ENCODE measurements at regions not wholly inside any gene's neighbourhood (a gene's known extent, or its start where the extent isn't known, plus 50 kb on each side); places are given as distances from the start of the nearest gene placed in this dataset.

DNA sequence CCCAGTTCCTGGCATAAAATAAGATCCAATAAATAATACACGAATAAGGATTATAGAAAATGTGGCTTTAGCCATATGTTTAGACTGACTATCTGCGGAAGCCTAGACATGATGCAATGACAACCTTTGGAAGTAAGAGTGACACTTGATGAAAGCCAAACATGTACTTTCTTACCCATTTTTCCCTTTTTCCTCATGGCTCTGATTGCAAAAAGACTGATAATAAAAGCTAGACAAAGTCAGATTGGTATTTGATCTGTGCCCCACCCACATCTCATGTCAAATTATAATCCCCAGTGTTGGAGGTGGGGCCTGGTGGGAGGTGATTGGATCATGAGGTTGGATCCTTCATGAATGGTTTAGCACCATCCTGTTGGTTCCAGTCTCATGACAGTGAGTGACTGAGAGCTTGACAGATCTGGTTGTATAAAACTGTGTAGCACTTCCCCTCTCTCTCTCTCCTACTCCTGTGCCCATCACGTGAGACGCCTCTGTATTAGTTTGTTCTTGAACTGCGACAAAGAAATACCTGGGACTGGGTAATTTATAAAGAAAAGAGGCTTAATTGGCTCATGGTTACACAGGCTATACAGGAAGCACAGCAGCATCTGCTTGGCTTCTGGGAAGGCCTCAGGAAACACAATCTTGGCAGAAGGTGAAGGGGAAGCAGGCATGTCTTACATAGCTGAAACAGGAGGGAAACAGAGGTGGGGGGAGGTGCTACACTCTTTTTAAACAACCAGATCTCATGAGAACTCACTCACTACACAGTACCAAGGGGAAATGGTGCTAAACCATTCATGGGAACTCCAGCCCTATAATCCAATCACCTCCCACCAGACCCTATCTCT, 243.4 kb upstream of the PIK3R1 start:
- Mint-ChIP-seq H3K4me3 (no peak overlapping the region), H3K9me3 (no peaks in the 10 kb centered on the region), H3K27ac (no peak overlapping the region), H3K36me3 (ENCODE audit: low read depth) (no peaks in the 10 kb centered on the region), H3K27me3 (no peaks in the 10 kb centered on the region), H3K4me1 (no peaks in the 10 kb centered on the region)
- CTCF ChIA-PET = no interaction called here
- DNase-seq = no peak
- POLR2A ChIA-PET = no interaction called here

- DNase-seq = no peak
- H3K4me1 Mint-ChIP-seq = no peaks in the 10 kb centered on the region
- no peaks in the 10 kb centered on the region for H3K9me3 Mint-ChIP-seq
- no peak overlapping the region for H3K4me3 Mint-ChIP-seq
- no peaks in the 10 kb centered on the region for H3K27me3 Mint-ChIP-seq
- POLR2A ChIA-PET = no interaction called here
- H3K27ac Mint-ChIP-seq = no peak overlapping the region
- CTCF ChIA-PET = no interaction called here
- no peaks in the 10 kb centered on the region for H3K36me3 Mint-ChIP-seq (ENCODE audit: low read depth)
Observed at GRCh38 chr5:67971223-67971830, 244.2 kb upstream of the PIK3R1 start.

GRCh38 chr5:67969631-67970030, 245.9 kb upstream of the PIK3R1 start:
- no peak overlapping the region for H3K27ac Mint-ChIP-seq
- no peaks in the 10 kb centered on the region for H3K9me3 Mint-ChIP-seq
- no peaks in the 10 kb centered on the region for H3K27me3 Mint-ChIP-seq
- H3K36me3 Mint-ChIP-seq (ENCODE audit: low read depth) = no peaks in the 10 kb centered on the region
- CTCF ChIA-PET = no interaction called here
- POLR2A ChIA-PET = no interaction called here
- H3K4me3 Mint-ChIP-seq = no peak overlapping the region
- no peak for DNase-seq
- H3K4me1 Mint-ChIP-seq = no peaks in the 10 kb centered on the region

DNA sequence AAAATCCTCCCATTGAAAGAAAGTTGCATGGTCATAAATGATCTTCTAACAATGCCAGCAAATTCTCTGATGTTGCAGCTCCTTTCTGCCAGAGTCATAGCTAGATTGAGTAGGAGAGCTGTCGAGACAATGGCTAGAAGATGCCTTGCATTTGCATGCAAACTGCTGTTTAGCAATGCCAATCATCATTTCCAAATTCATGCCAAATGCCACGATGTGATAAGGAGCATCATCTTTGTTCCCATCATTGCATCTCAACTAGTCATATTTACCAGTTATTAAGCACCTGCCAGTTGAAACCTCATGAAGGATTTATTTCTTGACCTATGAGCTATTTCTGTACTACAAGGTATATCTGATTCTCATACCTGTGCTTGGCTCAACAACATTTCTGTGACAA, 246.4 kb upstream of the PIK3R1 start:
- CTCF ChIA-PET = no interaction called here
- POLR2A ChIA-PET = no interaction called here
- H3K9me3 Mint-ChIP-seq = no peaks in the 10 kb centered on the region

GRCh38 chr5:67966712-67967111, 248.8 kb upstream of the PIK3R1 start:
- no peaks in the 10 kb centered on the region for H3K4me1 Mint-ChIP-seq
- no peaks in the 10 kb centered on the region for H3K36me3 Mint-ChIP-seq (ENCODE audit: low read depth)
- ChIA-PET POLR2A (no interaction called here), CTCF (no interaction called here)
- no peaks in the 10 kb centered on the region for H3K27me3 Mint-ChIP-seq
- no peak for DNase-seq
- H3K9me3 Mint-ChIP-seq = no peaks in the 10 kb centered on the region
- H3K4me3 Mint-ChIP-seq = no peak overlapping the region
- H3K27ac Mint-ChIP-seq = no peak overlapping the region

More for the DNA sequence above, 246.4 kb upstream of the PIK3R1 start:
- no peak for DNase-seq
- Mint-ChIP-seq H3K27ac (no peak overlapping the region), H3K4me3 (no peak overlapping the region), H3K27me3 (no peaks in the 10 kb centered on the region), H3K4me1 (no peaks in the 10 kb centered on the region), H3K36me3 (ENCODE audit: low read depth) (no peaks in the 10 kb centered on the region)

- Mint-ChIP-seq H3K27ac (no peak overlapping the region), H3K4me3 (no peak overlapping the region), H3K27me3 (no peaks in the 10 kb centered on the region), H3K9me3 (no peaks in the 10 kb centered on the region), H3K36me3 (ENCODE audit: low read depth) (no peaks in the 10 kb centered on the region), H3K4me1 (no peaks in the 10 kb centered on the region)
- POLR2A ChIA-PET = no interaction called here
- CTCF ChIA-PET = no interaction called here
- no peak for DNase-seq
Observed at GRCh38 chr5:67964619-67965018, 250.9 kb upstream of the PIK3R1 start.

GRCh38 chr5:67963789-67964519, 251.6 kb upstream of the PIK3R1 start:
- H3K27ac Mint-ChIP-seq = no peak overlapping the region
- no peak overlapping the region for H3K4me3 Mint-ChIP-seq
- no peaks in the 10 kb centered on the region for H3K27me3 Mint-ChIP-seq
- CTCF ChIA-PET = no interaction called here
- no peaks in the 10 kb centered on the region for H3K9me3 Mint-ChIP-seq
- no peaks in the 10 kb centered on the region for H3K4me1 Mint-ChIP-seq
- no peak for DNase-seq
- H3K36me3 Mint-ChIP-seq (ENCODE audit: low read depth) = no peaks in the 10 kb centered on the region
- POLR2A ChIA-PET = no interaction called here

DNA sequence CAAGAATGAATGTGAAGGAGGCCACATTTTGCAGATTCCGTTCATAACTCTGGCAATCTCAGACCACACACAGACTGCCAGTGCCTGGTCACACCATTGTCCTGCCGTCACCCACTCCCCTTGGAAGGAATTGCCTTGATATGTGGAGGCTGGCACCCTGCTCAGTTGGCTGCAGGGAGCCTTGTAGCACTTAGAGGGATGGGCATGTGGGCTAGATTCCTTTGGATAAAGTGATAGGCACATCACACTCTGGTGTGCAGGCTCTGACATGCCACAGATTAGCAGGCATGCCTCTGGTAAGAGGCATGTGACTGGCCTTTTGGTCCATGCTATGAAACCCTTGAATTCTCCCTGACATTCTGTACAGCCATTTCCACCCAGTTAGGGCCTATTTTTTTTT, 254.6 kb upstream of the PIK3R1 start:
- Mint-ChIP-seq H3K9me3 (no peaks in the 10 kb centered on the region), H3K27me3 (no peaks in the 10 kb centered on the region), H3K36me3 (ENCODE audit: low read depth) (no peaks in the 10 kb centered on the region), H3K27ac (no peak overlapping the region), H3K4me3 (no peak overlapping the region), H3K4me1 (no peaks in the 10 kb centered on the region)
- POLR2A ChIA-PET = no interaction called here
- CTCF ChIA-PET = no interaction called here
- DNase-seq = no peak

DNA sequence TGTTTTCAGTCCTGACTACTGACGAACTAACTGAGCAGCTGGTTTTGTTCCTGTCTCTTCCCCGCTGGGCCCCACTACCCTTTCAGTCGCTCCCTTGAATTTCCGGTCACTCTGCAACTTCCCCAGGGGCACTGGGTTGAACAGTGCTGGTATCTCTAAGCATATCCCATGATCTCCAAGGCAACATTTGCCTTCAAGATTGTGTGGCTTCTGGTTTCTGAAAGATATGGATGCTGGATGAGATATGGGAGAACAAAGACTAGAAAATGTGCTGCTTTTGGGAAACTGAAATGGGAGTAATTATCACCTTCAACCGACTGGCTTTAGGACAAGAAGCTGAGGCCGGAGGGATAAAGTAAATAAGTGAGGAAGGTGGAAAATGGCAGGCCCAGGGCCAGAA, 258.2 kb upstream of the PIK3R1 start:
- POLR2A ChIA-PET = no interaction called here
- CTCF ChIA-PET = no interaction called here
- no peaks in the 10 kb centered on the region for H3K9me3 Mint-ChIP-seq

DNA sequence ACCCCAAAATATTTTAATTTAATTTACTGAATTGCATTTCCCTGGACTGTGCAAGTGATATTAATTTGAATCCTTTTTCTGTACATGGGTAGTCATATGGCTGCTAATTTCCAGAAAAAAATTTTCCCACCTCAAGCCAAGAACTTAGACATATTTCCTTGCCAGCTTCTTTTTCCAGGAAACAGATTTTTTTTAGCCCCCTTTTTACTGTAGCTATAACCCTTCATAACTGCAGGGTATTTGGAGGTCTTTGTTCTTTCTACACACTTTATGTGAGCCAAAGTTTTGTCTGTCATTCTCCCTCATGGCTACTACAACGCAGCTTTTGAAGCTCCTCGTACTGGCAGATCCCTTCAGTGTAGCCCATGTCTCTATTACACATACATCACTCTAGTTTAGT, 261.2 kb upstream of the PIK3R1 start:
- H3K9me3 Mint-ChIP-seq = no peaks in the 10 kb centered on the region
- no peak overlapping the region for H3K27ac Mint-ChIP-seq
- no peaks in the 10 kb centered on the region for H3K36me3 Mint-ChIP-seq (ENCODE audit: low read depth)
- no peak overlapping the region for H3K4me3 Mint-ChIP-seq
- POLR2A ChIA-PET = no interaction called here
- CTCF ChIA-PET = no interaction called here
- H3K4me1 Mint-ChIP-seq = no peaks in the 10 kb centered on the region
- DNase-seq = no peak
- no peaks in the 10 kb centered on the region for H3K27me3 Mint-ChIP-seq

More for the DNA sequence above, 258.2 kb upstream of the PIK3R1 start:
- no peak overlapping the region for H3K4me3 Mint-ChIP-seq
- H3K36me3 Mint-ChIP-seq (ENCODE audit: low read depth) = no peaks in the 10 kb centered on the region
- no peak overlapping the region for H3K27ac Mint-ChIP-seq
- H3K4me1 Mint-ChIP-seq = no peaks in the 10 kb centered on the region
- no peaks in the 10 kb centered on the region for H3K27me3 Mint-ChIP-seq
- no peak for DNase-seq

DNA sequence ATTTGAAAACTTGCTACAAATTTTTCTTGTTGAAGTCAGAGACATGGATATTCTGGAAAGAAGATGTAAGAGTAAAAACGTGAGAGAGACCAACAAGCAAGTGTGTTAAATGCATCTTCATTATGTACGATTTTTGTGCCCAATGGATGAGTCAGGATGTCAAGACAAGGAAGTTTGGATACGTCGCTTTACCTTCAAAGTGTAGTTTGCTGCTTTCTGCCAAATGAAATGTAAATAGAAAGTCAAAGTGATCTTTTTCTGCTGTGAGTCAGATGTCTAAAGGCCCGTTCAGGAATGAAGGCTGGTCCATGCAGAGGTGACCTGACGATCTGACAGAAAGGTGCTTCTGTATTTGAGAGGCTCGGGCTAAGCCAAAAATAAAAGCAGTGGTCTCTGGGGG, 273.1 kb upstream of the PIK3R1 start:
- DNase-seq = no peak
- no peak overlapping the region for H3K4me3 Mint-ChIP-seq
- no peaks in the 10 kb centered on the region for H3K4me1 Mint-ChIP-seq
- H3K9me3 Mint-ChIP-seq = no peaks in the 10 kb centered on the region
- H3K27ac Mint-ChIP-seq = no peak overlapping the region
- peaks cover 2% of the 10 kb centered on the region for H3K27me3 Mint-ChIP-seq
- ChIA-PET CTCF (no interaction called here), POLR2A (no interaction called here)
- no peaks in the 10 kb centered on the region for H3K36me3 Mint-ChIP-seq (ENCODE audit: low read depth)

DNA sequence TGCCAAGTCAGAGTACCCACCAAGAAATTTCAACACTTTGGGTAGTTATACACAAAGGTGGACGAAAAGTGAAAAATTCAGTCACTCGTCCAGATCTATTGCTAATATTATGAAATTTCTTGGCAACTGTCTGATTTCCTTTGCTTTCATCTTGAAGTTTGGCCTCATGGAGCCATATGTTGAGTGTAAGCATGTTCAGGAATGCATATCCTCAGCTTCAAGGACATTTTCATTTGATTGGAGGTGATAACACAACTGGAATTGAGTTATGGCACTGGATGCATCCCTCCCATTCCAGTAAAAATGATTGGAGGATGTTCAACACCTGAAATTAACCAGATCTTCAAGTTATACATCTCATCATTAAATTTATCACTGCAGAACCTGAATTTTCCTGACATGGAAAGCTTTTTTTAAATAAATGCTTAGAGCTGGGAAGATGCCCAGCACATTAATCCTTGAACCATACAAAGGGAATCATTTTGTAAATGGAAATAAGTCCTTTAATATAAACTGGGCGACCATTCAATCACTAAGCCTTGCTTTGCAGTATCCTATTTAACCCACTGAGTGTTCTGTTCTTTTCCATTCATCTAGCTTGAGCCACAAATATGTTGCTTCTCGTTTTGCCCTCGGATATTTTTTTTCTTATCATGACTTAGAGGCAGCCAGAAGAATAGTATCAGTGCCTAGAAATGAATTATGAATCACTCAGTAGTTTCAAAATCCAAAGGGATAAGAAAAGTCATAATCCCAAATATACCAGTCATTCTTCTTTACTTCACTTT, 273.7 kb upstream of the PIK3R1 start:
- POLR2A ChIA-PET = no interaction called here
- H3K27me3 Mint-ChIP-seq = peaks cover 2% of the 10 kb centered on the region
- H3K27ac Mint-ChIP-seq = no peak overlapping the region
- H3K36me3 Mint-ChIP-seq (ENCODE audit: low read depth) = no peaks in the 10 kb centered on the region
- H3K4me1 Mint-ChIP-seq = no peaks in the 10 kb centered on the region
- no peak for DNase-seq
- H3K9me3 Mint-ChIP-seq = no peaks in the 10 kb centered on the region
- H3K4me3 Mint-ChIP-seq = no peak overlapping the region
- CTCF ChIA-PET = no interaction called here

GRCh38 chr5:67935908-67936566, 279.5 kb upstream of the PIK3R1 start:
- CTCF ChIA-PET = no interaction called here
- POLR2A ChIA-PET = no interaction called here

More at GRCh38 chr5:67935908-67936566, 279.5 kb upstream of the PIK3R1 start:
- no peak for DNase-seq
- H3K9me3 Mint-ChIP-seq = no peaks in the 10 kb centered on the region
- no peaks in the 10 kb centered on the region for H3K4me1 Mint-ChIP-seq
- H3K4me3 Mint-ChIP-seq = no peak overlapping the region
- H3K27me3 Mint-ChIP-seq = no peaks in the 10 kb centered on the region
- no peak overlapping the region for H3K27ac Mint-ChIP-seq
- H3K36me3 Mint-ChIP-seq (ENCODE audit: low read depth) = no peaks in the 10 kb centered on the region
